Natural killer cell (primary cell): ENCODE measurements at regions not wholly inside any gene's neighbourhood (a gene's known extent, or its start where the extent isn't known, plus 50 kb on each side); places are given as distances from the start of the nearest gene placed in this dataset.

Experiments used
- ATAC-seq, 3 donors: fragments of 150-1000 bp in 2 of 3; fragments of 200-7000 bp in 1 of 3; cut with Tn5 transposase; 1 replicate in 1 of 3; 2 replicates in 2 of 3; pipeline ENCODE4 v1.10.0; 2021; ENCODE audit warnings: mild to moderate bottlenecking in 2 of 3, moderate library complexity in 2 of 3
- DNase-seq, 2 donors: peaks; one replicate each; pipeline versions ENCODE4 v3.0.0 to v3.0.0-alpha.2; 2013 to 2021; ENCODE audit warnings: mixed read lengths in 1 of 2
- H3K27ac ChIP-seq: one replicate; pipeline ENCODE4 v1.5.1; 2013; ENCODE audit warnings: mild to moderate bottlenecking, low read length
- H3K27me3 ChIP-seq: one replicate; pipeline ENCODE4 v1.6.1; 2013; ENCODE audit warnings: low read length; ENCODE audit not compliant: control insufficient read depth, insufficient read depth
- H3K36me3 ChIP-seq: one replicate; pipeline ENCODE4 v1.6.1; 2013; ENCODE audit warnings: low read length; ENCODE audit not compliant: control insufficient read depth, insufficient read depth
- H3K4me1 ChIP-seq: one replicate; pipeline ENCODE4 v1.6.1; 2013; ENCODE audit warnings: low read length; ENCODE audit not compliant: control insufficient read depth, insufficient read depth
- H3K4me3 ChIP-seq: one replicate; pipeline ENCODE4 v1.5.1; 2013; ENCODE audit warnings: low read length
- H3K9me3 ChIP-seq: one replicate; pipeline ENCODE4 v1.6.1; 2013; ENCODE audit warnings: low read length; ENCODE audit not compliant: control insufficient read depth, insufficient read depth
- H3K27ac Mint-ChIP-seq, 2 donors: one replicate each; pipeline ENCODE4 v1.8.0; 2022; ENCODE audit warnings: mild to moderate bottlenecking in 2 of 2, mixed read lengths in 2 of 2, moderate library complexity in 1 of 2
- H3K27me3 Mint-ChIP-seq, 2 donors: one replicate each; pipeline ENCODE4 v1.8.0; 2022; ENCODE audit warnings: low read depth in 2 of 2, mixed read lengths in 2 of 2
- H3K36me3 Mint-ChIP-seq: one replicate; pipeline ENCODE4 v1.8.0; 2022; ENCODE audit warnings: mixed read lengths
- H3K4me1 Mint-ChIP-seq, 2 donors: one replicate each; pipeline ENCODE4 v1.8.0; 2022; ENCODE audit warnings: mixed read lengths in 2 of 2
- H3K4me3 Mint-ChIP-seq: one replicate; pipeline ENCODE4 v1.8.0; 2022; ENCODE audit warnings: mild to moderate bottlenecking, moderate library complexity, mixed read lengths
- H3K9me3 Mint-ChIP-seq, 2 donors: one replicate each; pipeline ENCODE4 v1.8.0; 2022; ENCODE audit warnings: mixed read lengths in 2 of 2
- CTCF ChIP-seq: fragments of 200-600 bp; IDR thresholded peaks from one replicate; pipeline ENCODE4 v1.8.0; 2022; ENCODE audit warnings: antibody characterized with exemption
- WGBS: methylation state at CpG from one replicate; pipeline ENCODE4 v1.1.7; 2013; ENCODE audit warnings: missing lambda C conversion rate; ENCODE audit not compliant: insufficient coverage; 5-methylcytosine and 5-hydroxymethylcytosine counted together
- intact Hi-C: fragments of 100-400 bp; cut with micrococcal nuclease; formaldehyde crosslinking; loops from one replicate; pipeline ENCODE4 v1.14.2; 2022

DNA sequence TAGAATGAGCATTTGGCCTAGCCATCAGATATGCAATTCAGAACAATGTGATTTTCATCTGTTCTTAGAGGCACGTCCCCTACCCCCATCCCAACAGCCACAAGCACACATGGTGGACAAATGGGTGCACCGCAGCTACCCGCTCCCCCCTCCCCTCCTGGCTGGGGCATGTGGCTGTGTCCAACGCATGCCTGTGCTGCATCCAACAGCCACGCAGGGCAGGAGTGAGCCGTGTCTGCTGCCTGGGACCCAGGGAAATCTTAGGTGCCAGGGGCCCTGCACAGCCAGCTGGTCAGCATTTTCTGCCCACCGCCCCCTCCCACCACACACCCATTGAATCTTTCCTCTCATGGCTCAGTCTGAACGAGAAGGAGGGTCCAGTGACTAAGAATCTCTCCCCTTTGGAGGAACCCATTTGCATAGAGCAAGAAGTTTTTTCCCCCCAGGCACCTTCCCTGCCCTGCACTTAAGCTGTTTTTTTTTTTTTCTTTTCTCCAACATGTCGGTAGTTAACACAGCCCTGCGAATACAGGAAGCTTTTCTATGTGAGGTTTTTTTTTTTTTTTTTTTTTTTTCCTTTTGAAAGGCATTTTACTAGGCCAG lies 138.9 kb downstream of the WDR11 start:
- no peak overlapping the region for H3K4me3 Mint-ChIP-seq
- no peaks in the 10 kb centered on the region for H3K27me3 ChIP-seq
- H3K27ac Mint-ChIP-seq = no peak overlapping the region
- no peak overlapping the region for H3K4me3 ChIP-seq
- peaks cover 9 to 11% of the 10 kb centered on the region in 2 donors for H3K4me1 Mint-ChIP-seq
- H3K27ac ChIP-seq = no peak overlapping the region
- peaks cover 10% of the 10 kb centered on the region for H3K36me3 Mint-ChIP-seq
- WGBS = 87% methylated on average over 8 of the region's 10 CpGs
- peaks cover 16% of the 10 kb centered on the region for H3K4me1 ChIP-seq
- intact Hi-C loops = no loop called here
- no peak for DNase-seq
- peaks cover 4 to 5% of the 10 kb centered on the region in 2 donors for H3K9me3 Mint-ChIP-seq
- TF ChIP-seq CTCF = no peak
- H3K36me3 ChIP-seq = no peaks in the 10 kb centered on the region
- no peak for ATAC-seq
- peaks cover 4% of the 10 kb centered on the region for H3K9me3 ChIP-seq
- no peaks in the 10 kb centered on the region for H3K27me3 Mint-ChIP-seq

DNA sequence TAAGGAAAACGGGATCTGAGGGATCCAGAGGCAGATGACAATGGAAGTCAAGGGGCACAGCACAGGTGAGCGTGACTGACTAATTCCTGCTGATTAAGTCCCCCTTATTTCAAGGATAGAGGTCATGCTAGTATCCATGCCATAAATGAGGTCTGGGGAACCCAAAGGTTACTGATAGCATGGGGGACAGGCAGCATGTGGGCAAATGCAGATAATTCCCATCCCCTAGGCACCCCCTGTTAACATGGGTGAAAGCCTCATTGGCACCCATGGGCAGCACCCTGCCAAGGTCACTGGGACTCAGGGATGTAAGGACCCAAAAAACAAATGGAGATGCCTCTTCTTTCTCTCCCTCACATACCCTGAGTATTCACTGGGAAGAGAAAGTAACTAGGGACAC lies 139.7 kb downstream of the WDR11 start:
- 90% methylated on average over 2 of the region's 2 CpGs for WGBS

GRCh38 chr10:120993089-120993488 lies 141.9 kb downstream of the WDR11 start:
- no peak for TF ChIP-seq CTCF
- peaks cover 3 to 6% of the 10 kb centered on the region in 2 donors for H3K9me3 Mint-ChIP-seq

More for the DNA sequence above, 139.7 kb downstream of the WDR11 start:
- Histone ChIP-seq H3K4me1 (peaks cover 16% of the 10 kb centered on the region), H3K27ac (no peak overlapping the region), H3K4me3 (no peak overlapping the region), H3K9me3 (peaks cover 4% of the 10 kb centered on the region), H3K27me3 (no peaks in the 10 kb centered on the region), H3K36me3 (no peaks in the 10 kb centered on the region)
- H3K4me1 Mint-ChIP-seq = peaks cover 9 to 11% of the 10 kb centered on the region in 2 donors
- ATAC-seq = no peak
- H3K36me3 Mint-ChIP-seq = peaks cover 10% of the 10 kb centered on the region
- H3K4me3 Mint-ChIP-seq = no peak overlapping the region
- intact Hi-C loops = no loop called here
- H3K27me3 Mint-ChIP-seq = no peaks in the 10 kb centered on the region
- no peak for DNase-seq
- no peak for TF ChIP-seq CTCF
- H3K27ac Mint-ChIP-seq = no peak overlapping the region
- peaks cover 4 to 5% of the 10 kb centered on the region in 2 donors for H3K9me3 Mint-ChIP-seq

DNA sequence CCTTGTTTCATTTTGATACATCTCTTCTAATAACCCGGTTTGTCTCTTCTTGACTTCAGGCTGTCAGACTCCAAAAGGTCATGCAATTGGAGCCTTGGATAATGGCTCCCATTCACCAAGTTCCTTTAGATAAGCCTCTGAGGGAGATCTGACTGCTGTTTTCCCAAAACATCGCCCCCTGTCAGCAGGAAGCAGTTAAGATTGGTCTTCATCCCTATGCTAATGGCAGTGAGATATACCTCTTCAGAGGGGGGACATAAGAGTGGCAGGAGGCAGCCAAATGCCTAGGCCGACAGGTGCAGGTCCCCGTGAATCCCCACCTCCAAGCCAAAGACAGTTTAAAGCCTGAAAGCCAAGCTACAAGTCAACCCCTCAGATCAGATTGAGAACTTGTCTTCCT lies 144.6 kb downstream of the WDR11 start:
- no peak for TF ChIP-seq CTCF
- Histone ChIP-seq H3K4me3 (no peak overlapping the region), H3K27me3 (no peaks in the 10 kb centered on the region), H3K36me3 (no peaks in the 10 kb centered on the region), H3K4me1 (no peaks in the 10 kb centered on the region), H3K9me3 (no peaks in the 10 kb centered on the region), H3K27ac (no peak overlapping the region)
- DNase-seq = no peak
- Mint-ChIP-seq H3K36me3 (no peaks in the 10 kb centered on the region), H3K4me3 (no peak overlapping the region), H3K27ac (no peak overlapping the region), H3K27me3 (peaks cover 0 to 3% of the 10 kb centered on the region in 2 donors), H3K9me3 (peaks cover 3 to 4% of the 10 kb centered on the region in 2 donors), H3K4me1 (no peaks in the 10 kb centered on the region)
- intact Hi-C loops = no loop called here
- no peak for ATAC-seq
- WGBS = 88% methylated on average over 4 of the region's 4 CpGs

More at GRCh38 chr10:120993089-120993488, 141.9 kb downstream of the WDR11 start:
- H3K4me1 Mint-ChIP-seq = no peaks in the 10 kb centered on the region
- H3K4me3 ChIP-seq = no peak overlapping the region
- DNase-seq = no peak
- H3K27ac Mint-ChIP-seq = no peak overlapping the region
- no peak for ATAC-seq
- H3K27me3 ChIP-seq = no peaks in the 10 kb centered on the region
- H3K9me3 ChIP-seq = peaks cover 4% of the 10 kb centered on the region
- intact Hi-C loops = no loop called here
- H3K4me1 ChIP-seq = no peaks in the 10 kb centered on the region
- no peaks in the 10 kb centered on the region for H3K27me3 Mint-ChIP-seq
- no peaks in the 10 kb centered on the region for H3K36me3 ChIP-seq
- no peak overlapping the region for H3K4me3 Mint-ChIP-seq
- H3K36me3 Mint-ChIP-seq = peaks cover 10% of the 10 kb centered on the region
- H3K27ac ChIP-seq = no peak overlapping the region
- 90% methylated on average over 2 of the region's 2 CpGs for WGBS
